Neural cell (in vitro differentiated cells): ENCODE measurements at regions not wholly inside any gene's neighbourhood (a gene's known extent, or its start where the extent isn't known, plus 50 kb on each side); places are given as distances from the start of the nearest gene placed in this dataset.

Source experiments
- CTCF ChIP-seq: fragments of 450-650 bp; IDR thresholded peaks from 2 replicates; pipeline ENCODE4 v1.5.1; 2014; ENCODE audit warnings: antibody characterized with exemption, mild to moderate bottlenecking, moderate library complexity; ENCODE audit not compliant: poor library complexity, severe bottlenecking
- EP300 ChIP-seq: fragments of 450-650 bp; conservative IDR thresholded peaks from 2 replicates; pipeline ENCODE4 v1.6.1; 2014; ENCODE audit warnings: antibody characterized with exemption, mild to moderate bottlenecking, moderate library complexity; ENCODE audit not compliant: poor library complexity, severe bottlenecking
- EZH2 ChIP-seq: fragments of 200-600, 300-800 bp; shearing (Covaris generic), sonication (generic); IDR thresholded peaks from 2 replicates; pipeline ENCODE4 v1.6.1; 2014; ENCODE audit warnings: antibody characterized with exemption, low read length, borderline replicate concordance, mild to moderate bottlenecking; ENCODE audit not compliant: insufficient read depth, poor library complexity, severe bottlenecking
- POLR2AphosphoS5 ChIP-seq: IDR thresholded peaks from 2 replicates; pipeline ENCODE4 v1.6.1; 2012
- RAD21 ChIP-seq: fragments of 450-650 bp; conservative IDR thresholded peaks from 2 replicates; pipeline ENCODE4 v1.6.1; 2014; ENCODE audit warnings: antibody characterized with exemption, mild to moderate bottlenecking, moderate library complexity
- TAF1 ChIP-seq: IDR thresholded peaks from 2 replicates; pipeline ENCODE4 v1.6.1; 2012; ENCODE audit warnings: low read depth

GRCh38 chr18:47434214-47434746 is 182.8 kb upstream of the SKOR2 start:
- TF ChIP-seq CTCF, result no peak
- TF ChIP-seq EP300, result peak; percentile 26
- no peak for TF ChIP-seq RAD21
- TF ChIP-seq TAF1, result no peak
- peak; percentile 41 for TF ChIP-seq POLR2AphosphoS5
- no peak for TF ChIP-seq EZH2
